GM12878 (cell line): ENCODE measurements at regions not wholly inside any gene's neighbourhood (a gene's known extent, or its start where the extent isn't known, plus 50 kb on each side); places are given as distances from the start of the nearest gene placed in this dataset.
A peak's percentile ranks its signal among the peaks of the same experiment; 100 is the strongest.

Experiments used
- ATAC-seq: fragments of 200-7000 bp; cut with Tn5 transposase; 3 replicates; pipeline ENCODE4 v1.9.1; 2020; ENCODE audit warnings: mild to moderate bottlenecking, moderate library complexity
- BruUV-seq: library from RNA; stranded (reverse); fragments of 400-500 nt; replicated peaks from 2 replicates; lab custom pipeline; 2021; lab: Mats Ljungman, UMichigan
- CTCF ChIA-PET: fragments of 300-600 bp; sonication (Branson Sonifier 250); formaldehyde crosslinking; extraction: SDS; loops from one replicate; lab custom pipeline; 2021; ENCODE audit warnings: inconsistent platforms; lab: Yijun Ruan, JAX
- POLR2A ChIA-PET: fragments of 350-600 bp; formaldehyde crosslinking; extraction: SDS; loops from one replicate; lab custom pipeline; 2021; ENCODE audit warnings: inconsistent platforms; lab: Charles Lee
- RAD21 ChIA-PET: fragments of 300-600 bp; sonication (Branson Sonifier 250); formaldehyde crosslinking; loops from one replicate; lab custom pipeline; 2023; ENCODE audit warnings: antibody characterized with exemption; ENCODE audit not compliant: unreplicated experiment; lab: Charles Lee
- SMC1A ChIA-PET: fragments of 300-600 bp; sonication (Branson Sonifier 250); formaldehyde crosslinking; loops from one replicate; lab custom pipeline; 2023; ENCODE audit not compliant: unreplicated experiment, uncharacterized antibody; lab: Charles Lee
- DNase-seq: peaks from one replicate; pipeline ENCODE4 v3.0.0-alpha.2; 2011; ENCODE audit warnings: low read depth, low spot score
- FAIRE-seq: peaks from 3 replicates; lab custom pipeline; 2011; peaks lifted over from hg19 to GRCh38; lab: Jason Lieb, UNC
- H2AFZ ChIP-seq: 2 replicates; pipeline ENCODE4 v1.6.0; 2011; ENCODE audit warnings: low read depth, low read length, control low read depth; ENCODE audit not compliant: control insufficient read depth
- H3K27ac ChIP-seq: 2 replicates; pipeline ENCODE4 v1.5.1; 2011; ENCODE audit warnings: control low read depth; ENCODE audit not compliant: control insufficient read depth, insufficient read depth
- H3K27me3 ChIP-seq, 2 experiments: replicated peaks in 1 of 2; 2 replicates each; pipeline versions ENCODE4 v1.6.0 to v1.6.1; 2011; ENCODE audit warnings: low read length in 1 of 2; ENCODE audit not compliant: control insufficient read depth in 2 of 2, insufficient read depth in 2 of 2
- H3K36me3 ChIP-seq, 2 experiments: 2 replicates each; pipeline ENCODE4 v1.5.1; 2011; ENCODE audit warnings: low read length in 1 of 2; ENCODE audit not compliant: control insufficient read depth in 2 of 2, insufficient read depth in 2 of 2
- H3K4me1 ChIP-seq: 2 replicates; pipeline ENCODE4 v1.6.1; 2011; ENCODE audit warnings: mild to moderate bottlenecking, low read length, moderate library complexity, mixed read lengths; ENCODE audit not compliant: control insufficient read depth, insufficient read depth
- H3K4me2 ChIP-seq: 2 replicates; pipeline ENCODE4 v1.6.0; 2011; ENCODE audit warnings: control low read depth; ENCODE audit not compliant: control insufficient read depth, insufficient read depth
- H3K4me3 ChIP-seq: fragments of 200-600 bp; sonication (generic); 2 replicates; pipeline ENCODE4 v1.5.1; 2016
- H3K79me2 ChIP-seq: 2 replicates; pipeline ENCODE4 v1.6.0; 2011; ENCODE audit warnings: low read length; ENCODE audit not compliant: control insufficient read depth, insufficient read depth
- H3K9ac ChIP-seq: 2 replicates; pipeline ENCODE4 v1.8.0; 2011; ENCODE audit warnings: low read length, control low read depth, mixed read lengths; ENCODE audit not compliant: control insufficient read depth, insufficient read depth
- H3K9me3 ChIP-seq: replicated peaks from 3 replicates; pipeline ENCODE4 v1.5.1; 2011; ENCODE audit warnings: mild to moderate bottlenecking, low read length; ENCODE audit not compliant: control insufficient read depth, insufficient read depth
- H4K20me1 ChIP-seq: 2 replicates; pipeline ENCODE4 v1.6.0; 2011; ENCODE audit not compliant: control insufficient read depth, insufficient read depth
- BHLHE40 ChIP-seq, 2 experiments: fragments of 450-650 bp in 1 of 2; IDR thresholded peaks; 2 replicates each; pipeline ENCODE4 v1.6.1; 2011 to 2017; ENCODE audit warnings: low read depth in 2 of 2, borderline replicate concordance in 1 of 2, improper control_type of control experiment in 1 of 2, low read length in 1 of 2, mild to moderate bottlenecking in 1 of 2
- CBX5 ChIP-seq: sonication (generic); IDR thresholded peaks from 2 replicates; pipeline ENCODE4 v1.6.1; 2016; ENCODE audit warnings: low read depth, moderate library complexity, mild to moderate bottlenecking, inconsistent platforms
- CEBPB ChIP-seq, 2 experiments: fragments of 150-350 bp in 1 of 2; IDR thresholded peaks; 2 replicates each; pipeline ENCODE4 v1.6.1; 2012 to 2014; ENCODE audit warnings: low read depth in 2 of 2, low read length in 2 of 2, borderline replicate concordance in 1 of 2, inconsistent platforms in 1 of 2
- CHD4 ChIP-seq: fragments of 200-600 bp; sonication (generic); IDR thresholded peaks from 2 replicates; pipeline ENCODE4 v1.6.1; 2016; ENCODE audit warnings: mild to moderate bottlenecking
- CREM ChIP-seq: IDR thresholded peaks from 2 replicates; pipeline ENCODE4 v1.6.1; 2014; ENCODE audit warnings: antibody characterized with exemption, low read depth
- EGR1 ChIP-seq, 2 experiments: IDR thresholded peaks; 1 replicate in 1 of 2; 2 replicates in 1 of 2; pipeline ENCODE4 v1.6.1; 2011 to 2012; ENCODE audit warnings: low read depth in 2 of 2, low read length in 2 of 2, borderline replicate concordance in 1 of 2, mild to moderate bottlenecking in 1 of 2, moderate library complexity in 1 of 2
- EP300 ChIP-seq, 2 experiments: fragments of 150-350 bp in 1 of 2; IDR thresholded peaks; 2 replicates each; pipeline ENCODE4 v1.6.1; 2011 to 2012; ENCODE audit warnings: low read depth in 2 of 2, low read length in 2 of 2, borderline replicate concordance in 1 of 2, improper control_type of control experiment in 1 of 2, inconsistent platforms in 1 of 2; ENCODE audit not compliant: control insufficient read depth in 1 of 2
- HDGF ChIP-seq: fragments of 450-650 bp; IDR thresholded peaks from 2 replicates; pipeline ENCODE4 v1.6.1; 2016; ENCODE audit warnings: antibody characterized with exemption
- IKZF1 ChIP-seq: fragments of 450-650 bp; conservative IDR thresholded peaks from 2 replicates; pipeline ENCODE4 v1.6.1; 2017; ENCODE audit warnings: antibody characterized with exemption, mild to moderate bottlenecking
- IKZF2 ChIP-seq, 2 experiments: fragments of 450-650 bp; IDR thresholded peaks; 2 replicates each; pipeline ENCODE4 v1.6.1; 2017; ENCODE audit warnings: mild to moderate bottlenecking in 2 of 2, moderate library complexity in 2 of 2
- KAT2A ChIP-seq: conservative IDR thresholded peaks from 2 replicates; pipeline ENCODE4 v1.6.1; 2011; ENCODE audit warnings: low read depth, low read length; ENCODE audit not compliant: control insufficient read depth
- KDM1A ChIP-seq: fragments of 200-600 bp; sonication (generic); IDR thresholded peaks from 2 replicates; pipeline ENCODE4 v1.6.1; 2016; ENCODE audit warnings: borderline replicate concordance
- MEF2A ChIP-seq: IDR thresholded peaks from 2 replicates; pipeline ENCODE4 v1.6.1; 2011; ENCODE audit warnings: low read depth, mild to moderate bottlenecking, low read length, moderate library complexity; ENCODE audit not compliant: insufficient read depth
- NRF1 ChIP-seq: conservative IDR thresholded peaks from 2 replicates; pipeline ENCODE4 v1.6.1; 2011; ENCODE audit warnings: mild to moderate bottlenecking, low read depth, low read length, improper control_type of control experiment
- SIN3A ChIP-seq: IDR thresholded peaks from 2 replicates; pipeline ENCODE4 v1.6.1; 2012; ENCODE audit warnings: low read depth, low read length, improper control_type of control experiment
- STAT3 ChIP-seq: IDR thresholded peaks from 2 replicates; pipeline ENCODE4 v1.6.1; 2011; ENCODE audit warnings: low read depth, low read length, improper control_type of control experiment
- ZNF622 ChIP-seq: fragments of 450-650 bp; IDR thresholded peaks from 2 replicates; pipeline ENCODE4 v1.6.1; 2017; ENCODE audit warnings: mild to moderate bottlenecking, inconsistent platforms
- WGBS: methylation state at CpG from one replicate; pipeline ENCODE4 v1.1.6; 2016; ENCODE audit warnings: low lambda C conversion rate; ENCODE audit not compliant: insufficient replicate concordance, insufficient coverage; ENCODE audit errors: missing lambda C conversion rate; 5-methylcytosine and 5-hydroxymethylcytosine counted together
- in situ Hi-C: fragments of 300-500 bp; cut with MboI; formaldehyde crosslinking; loops from 9 replicates; pipeline ENCODE4 v1.14.3; 2018; ENCODE audit warnings: mixed read lengths
- intact Hi-C: fragments of 100-400 bp; cut with micrococcal nuclease; formaldehyde crosslinking; loops from one replicate; pipeline ENCODE4 v1.14.2; 2022; ENCODE audit not compliant: unreplicated experiment
- TF ChIP-seq, protein P1 (sequence below): fragments of 450-650 bp; formaldehyde crosslinking; IDR thresholded peaks from 2 replicates; pipeline ENCODE4 v1.5.0; 2022; ENCODE audit warnings: mild to moderate bottlenecking, missing genetic modification characterization
- TF ChIP-seq, protein P2 (sequence below): fragments of 450-650 bp; IDR thresholded peaks from 2 replicates; pipeline ENCODE4 v1.6.1; 2014; ENCODE audit warnings: mild to moderate bottlenecking

DNA sequence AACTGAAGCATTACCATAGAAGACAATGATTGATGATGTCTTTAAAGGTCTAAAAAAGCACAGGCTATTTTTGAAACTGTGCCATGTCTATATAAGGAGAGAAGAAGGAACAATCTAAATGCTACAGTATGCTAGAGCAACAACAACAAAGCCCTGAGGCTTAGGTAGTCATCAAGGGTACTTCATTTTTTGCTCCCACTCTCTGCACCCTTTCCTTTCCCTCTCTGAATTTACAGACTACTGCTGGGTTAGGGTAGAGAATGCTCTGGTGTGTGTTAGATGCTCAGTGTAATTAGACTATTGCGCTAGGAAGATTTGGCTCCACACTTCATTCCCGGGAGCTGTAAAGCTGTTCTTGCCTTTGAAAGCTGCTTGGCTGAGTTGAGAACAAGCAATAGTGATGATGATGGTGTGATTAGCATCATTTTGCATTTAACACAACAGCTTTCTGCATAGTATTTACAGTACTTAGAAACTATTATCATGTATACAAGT lies 1262.5 kb upstream of the CITED2 start (continued):
- TF ChIP-seq, protein P1, sequence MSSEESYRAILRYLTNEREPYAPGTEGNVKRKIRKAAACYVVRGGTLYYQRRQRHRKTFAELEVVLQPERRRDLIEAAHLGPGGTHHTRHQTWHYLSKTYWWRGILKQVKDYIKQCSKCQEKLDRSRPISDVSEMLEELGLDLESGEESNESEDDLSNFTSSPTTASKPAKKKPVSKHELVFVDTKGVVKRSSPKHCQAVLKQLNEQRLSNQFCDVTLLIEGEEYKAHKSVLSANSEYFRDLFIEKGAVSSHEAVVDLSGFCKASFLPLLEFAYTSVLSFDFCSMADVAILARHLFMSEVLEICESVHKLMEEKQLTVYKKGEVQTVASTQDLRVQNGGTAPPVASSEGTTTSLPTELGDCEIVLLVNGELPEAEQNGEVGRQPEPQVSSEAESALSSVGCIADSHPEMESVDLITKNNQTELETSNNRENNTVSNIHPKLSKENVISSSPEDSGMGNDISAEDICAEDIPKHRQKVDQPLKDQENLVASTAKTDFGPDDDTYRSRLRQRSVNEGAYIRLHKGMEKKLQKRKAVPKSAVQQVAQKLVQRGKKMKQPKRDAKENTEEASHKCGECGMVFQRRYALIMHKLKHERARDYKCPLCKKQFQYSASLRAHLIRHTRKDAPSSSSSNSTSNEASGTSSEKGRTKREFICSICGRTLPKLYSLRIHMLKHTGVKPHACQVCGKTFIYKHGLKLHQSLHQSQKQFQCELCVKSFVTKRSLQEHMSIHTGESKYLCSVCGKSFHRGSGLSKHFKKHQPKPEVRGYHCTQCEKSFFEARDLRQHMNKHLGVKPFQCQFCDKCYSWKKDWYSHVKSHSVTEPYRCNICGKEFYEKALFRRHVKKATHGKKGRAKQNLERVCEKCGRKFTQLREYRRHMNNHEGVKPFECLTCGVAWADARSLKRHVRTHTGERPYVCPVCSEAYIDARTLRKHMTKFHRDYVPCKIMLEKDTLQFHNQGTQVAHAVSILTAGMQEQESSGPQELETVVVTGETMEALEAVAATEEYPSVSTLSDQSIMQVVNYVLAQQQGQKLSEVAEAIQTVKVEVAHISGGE = no peak
- TF ChIP-seq CHD4 = no peak
- no peak for TF ChIP-seq IKZF1
- 0 out of 2 replicates have a peak, but pooled peaks have one; percentile 14 for TF ChIP-seq MEF2A
- no peak for TF ChIP-seq SIN3A
- no peak for TF ChIP-seq KAT2A
- TF ChIP-seq ZNF622 = no peak

- no peaks in the 10 kb centered on the region for H3K27me3 ChIP-seq
- peak overlapping the region; percentile 2; the same call in 1 of the 2 replicates for H3K9ac ChIP-seq
- 0 out of 2 replicates have a peak overlapping the region, but pooled peaks have one; percentile 11 for H3K4me2 ChIP-seq
- SMC1A ChIA-PET = interaction anchor here (0.6 to 1.5 kb wide), 8 partner anchors 33 to 285 kb away, joined by 3 to 4 read pairs (median 3); no protein-coding TSS in a partner anchor
- WGBS = 2% methylated on average over 11 of the region's 11 CpGs
- H3K9me3 ChIP-seq = no peaks in the 10 kb centered on the region; the same call in 2 of the 3 replicates
- DNase-seq (peak; percentile 30), FAIRE-seq (no peak), ATAC-seq (peak; percentile 91)
- no peaks in the 10 kb centered on the region for H3K79me2 ChIP-seq
- BruUV-seq = no TSS peak
- no peaks in the 10 kb centered on the region for H4K20me1 ChIP-seq
- no peak overlapping the region for H3K27ac ChIP-seq
- in situ Hi-C loops (no loop called here), intact Hi-C loops (loop anchor here (2.0 kb wide), 1 partner anchor 94 kb away; no protein-coding TSS in a partner anchor)
- CTCF ChIA-PET = interaction anchor here (0.6 kb wide), 1 partner anchor 916 kb away, joined by 4 read pairs; no protein-coding TSS in a partner anchor
- peak overlapping the region; percentile 59 for H2AFZ ChIP-seq
- H3K4me3 ChIP-seq = peak overlapping the region; percentile 11; the same call in 1 of the 2 replicates
- RAD21 ChIA-PET = interaction anchor here (1.6 kb wide), 1 partner anchor 94 kb away, joined by 7 read pairs; no protein-coding TSS in a partner anchor
- H3K36me3 ChIP-seq = no peaks in the 10 kb centered on the region
- POLR2A ChIA-PET = no interaction called here
- H3K4me1 ChIP-seq = no peaks in the 10 kb centered on the region
- TF ChIP-seq CBX5 (0 out of 2 replicates have a peak, but pooled peaks have one; percentile 25), CEBPB (IDR thresholded peaks at IDR 0.05; ENCODE audit: borderline replicate concordance in 1 of 2, low read depth in 2 of 2, low read length in 2 of 2) (no peak), STAT3 (no peak), CREM (peak; percentile 31; the same call in 1 of the 2 replicates), EP300 (IDR thresholded peaks at IDR 0.05; ENCODE audit: borderline replicate concordance in 1 of 2, control insufficient read depth in 1 of 2, low read depth in 2 of 2, low read length in 2 of 2) (no peak), KDM1A (no peak), NRF1 (no peak), HDGF (no peak), EGR1 (IDR thresholded peaks at IDR 0.05; ENCODE audit: borderline replicate concordance in 1 of 2, low read depth in 2 of 2, low read length in 2 of 2) (no peak), BHLHE40 (IDR thresholded peaks at IDR 0.05; ENCODE audit: borderline replicate concordance in 1 of 2, low read depth in 2 of 2, low read length in 1 of 2) (0 out of 4 replicates have a peak, but pooled peaks of 1 of the 2 experiments have one; percentile 8), IKZF2 (IDR thresholded peaks at IDR 0.05) (no peak)
- TF ChIP-seq, protein P2, sequence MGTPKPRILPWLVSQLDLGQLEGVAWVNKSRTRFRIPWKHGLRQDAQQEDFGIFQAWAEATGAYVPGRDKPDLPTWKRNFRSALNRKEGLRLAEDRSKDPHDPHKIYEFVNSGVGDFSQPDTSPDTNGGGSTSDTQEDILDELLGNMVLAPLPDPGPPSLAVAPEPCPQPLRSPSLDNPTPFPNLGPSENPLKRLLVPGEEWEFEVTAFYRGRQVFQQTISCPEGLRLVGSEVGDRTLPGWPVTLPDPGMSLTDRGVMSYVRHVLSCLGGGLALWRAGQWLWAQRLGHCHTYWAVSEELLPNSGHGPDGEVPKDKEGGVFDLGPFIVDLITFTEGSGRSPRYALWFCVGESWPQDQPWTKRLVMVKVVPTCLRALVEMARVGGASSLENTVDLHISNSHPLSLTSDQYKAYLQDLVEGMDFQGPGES = no peak
Observed at GRCh38 chr6:140636271-140636907, 1261.9 kb upstream of the CITED2 start.
